GM12872 (cell line): ENCODE measurements at regions not wholly inside any gene's neighbourhood (a gene's known extent, or its start where the extent isn't known, plus 50 kb on each side); places are given as distances from the start of the nearest gene placed in this dataset.

Source experiments
- TF ChIP-seq, protein P1 (sequence below): IDR thresholded peaks from 3 replicates; pipeline ENCODE4 v1.5.1; 2011; ENCODE audit warnings: low read depth, mild to moderate bottlenecking, low read length, moderate library complexity; ENCODE audit not compliant: insufficient read depth

DNA sequence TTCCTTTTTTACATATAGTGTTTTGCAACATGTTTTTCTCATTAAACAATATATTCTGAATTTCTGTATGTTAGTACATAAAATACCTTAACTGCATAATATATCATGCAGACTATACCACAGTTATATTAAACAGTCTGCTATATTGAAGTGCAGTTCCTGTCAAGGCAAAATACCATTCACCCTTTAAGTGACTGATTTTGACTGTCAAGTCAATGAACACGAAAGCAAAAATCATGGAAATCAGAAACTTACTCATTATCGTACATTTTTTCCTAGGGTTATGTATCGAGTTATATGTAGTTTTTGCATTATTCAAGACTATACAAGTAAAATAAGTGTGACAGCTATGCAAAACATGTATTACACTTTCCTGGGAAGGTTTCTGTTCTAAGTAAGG, 361.6 kb upstream of the MAP2 start:
- TF ChIP-seq, protein P1, sequence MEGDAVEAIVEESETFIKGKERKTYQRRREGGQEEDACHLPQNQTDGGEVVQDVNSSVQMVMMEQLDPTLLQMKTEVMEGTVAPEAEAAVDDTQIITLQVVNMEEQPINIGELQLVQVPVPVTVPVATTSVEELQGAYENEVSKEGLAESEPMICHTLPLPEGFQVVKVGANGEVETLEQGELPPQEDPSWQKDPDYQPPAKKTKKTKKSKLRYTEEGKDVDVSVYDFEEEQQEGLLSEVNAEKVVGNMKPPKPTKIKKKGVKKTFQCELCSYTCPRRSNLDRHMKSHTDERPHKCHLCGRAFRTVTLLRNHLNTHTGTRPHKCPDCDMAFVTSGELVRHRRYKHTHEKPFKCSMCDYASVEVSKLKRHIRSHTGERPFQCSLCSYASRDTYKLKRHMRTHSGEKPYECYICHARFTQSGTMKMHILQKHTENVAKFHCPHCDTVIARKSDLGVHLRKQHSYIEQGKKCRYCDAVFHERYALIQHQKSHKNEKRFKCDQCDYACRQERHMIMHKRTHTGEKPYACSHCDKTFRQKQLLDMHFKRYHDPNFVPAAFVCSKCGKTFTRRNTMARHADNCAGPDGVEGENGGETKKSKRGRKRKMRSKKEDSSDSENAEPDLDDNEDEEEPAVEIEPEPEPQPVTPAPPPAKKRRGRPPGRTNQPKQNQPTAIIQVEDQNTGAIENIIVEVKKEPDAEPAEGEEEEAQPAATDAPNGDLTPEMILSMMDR: no peak

DNA sequence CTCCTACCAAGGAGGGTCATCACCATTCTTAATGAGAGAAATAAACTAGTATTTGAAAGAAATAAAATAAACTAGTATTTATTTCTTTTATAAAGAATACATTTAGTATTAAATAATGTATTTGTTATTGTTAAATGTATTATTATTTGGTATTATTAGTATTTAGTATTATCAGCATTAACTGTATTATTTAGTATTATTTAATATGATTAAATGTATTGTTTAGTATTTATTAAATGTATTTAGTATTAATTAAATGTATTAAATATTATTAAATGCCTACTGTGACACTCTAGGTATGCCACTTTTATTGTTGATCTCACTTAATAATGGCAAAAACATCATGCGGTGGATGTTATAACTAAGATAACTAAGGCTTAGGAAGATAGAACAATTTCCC, 353.6 kb upstream of the MAP2 start:
- TF ChIP-seq, protein P1: no peak

DNA sequence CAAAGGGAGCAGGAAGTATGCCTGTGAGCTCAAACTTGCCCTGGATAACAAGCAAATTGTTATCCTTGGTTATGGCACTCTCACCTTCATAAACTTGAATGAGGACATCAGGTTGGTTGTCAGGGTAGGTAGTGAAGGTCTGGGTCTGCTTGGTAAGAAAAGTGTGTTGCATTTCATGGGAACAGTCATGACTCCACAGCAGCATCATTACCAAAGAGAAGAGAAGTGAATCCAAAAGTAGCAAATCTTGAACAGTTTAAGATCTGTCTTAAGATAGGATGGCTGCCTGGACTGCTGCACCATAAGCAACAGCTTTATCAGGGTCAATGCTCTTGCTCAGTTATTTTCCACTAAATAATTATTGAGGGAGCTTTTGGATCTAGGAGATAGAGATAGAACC, 350.7 kb upstream of the MAP2 start:
- TF ChIP-seq, protein P1: no peak

DNA sequence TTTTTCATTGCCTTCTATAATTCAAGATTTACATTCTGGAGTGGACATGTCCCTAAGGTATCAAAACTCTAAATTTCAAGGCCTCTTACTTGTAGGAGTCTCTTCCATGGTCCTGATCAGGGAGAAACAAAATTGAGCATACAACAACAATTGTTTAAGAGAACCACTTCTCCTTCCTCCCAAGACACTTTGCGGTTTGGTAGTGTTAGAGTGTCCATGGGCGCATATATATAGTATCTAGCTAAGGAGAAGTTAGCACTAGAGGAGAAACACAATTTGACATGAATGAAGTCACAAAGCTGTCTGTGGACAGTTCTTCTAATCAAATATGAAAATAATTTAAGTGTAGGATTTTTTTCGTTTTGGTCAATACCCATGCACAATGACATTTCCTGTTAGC, 349.1 kb upstream of the MAP2 start:
- TF ChIP-seq, protein P1: no peak

DNA sequence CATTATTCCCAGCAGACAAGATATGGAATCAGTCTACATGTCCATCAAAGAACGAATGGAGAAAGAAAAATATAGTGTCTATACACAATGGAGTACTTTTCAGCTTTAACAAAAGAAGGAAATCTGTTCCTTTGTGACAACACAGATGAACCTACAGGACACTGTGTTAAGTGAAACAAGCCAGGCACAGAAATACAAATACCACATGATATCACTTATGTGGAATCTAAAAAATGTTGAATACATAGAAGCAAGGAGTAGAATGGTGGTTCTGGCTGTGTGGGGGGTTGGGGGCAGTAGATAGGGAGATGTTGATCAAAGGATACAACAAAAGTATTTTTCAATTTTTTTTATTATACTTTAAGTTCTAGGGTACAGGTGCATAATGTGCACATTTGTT, 347.7 kb upstream of the MAP2 start:
- TF ChIP-seq, protein P1: no peak

DNA sequence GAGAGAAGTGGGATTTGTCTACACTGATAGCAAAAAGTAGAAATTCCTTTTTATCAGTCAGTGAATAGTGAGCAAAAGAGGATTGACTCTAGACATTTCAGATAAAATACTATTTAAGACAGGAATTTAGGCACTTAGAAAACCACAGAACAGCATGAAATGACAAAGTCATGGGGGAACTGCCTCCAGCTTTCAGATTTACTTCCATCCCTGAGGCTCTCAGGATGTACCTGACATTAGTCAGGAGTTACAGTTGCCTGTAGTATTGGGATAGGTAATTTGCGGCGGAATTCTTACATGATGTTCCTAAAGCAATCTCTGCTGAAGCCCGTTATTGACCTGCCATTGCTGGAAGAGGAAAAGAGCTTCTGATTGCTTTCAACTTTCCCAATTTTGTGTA, 337.1 kb upstream of the MAP2 start:
- TF ChIP-seq, protein P1: no peak

DNA sequence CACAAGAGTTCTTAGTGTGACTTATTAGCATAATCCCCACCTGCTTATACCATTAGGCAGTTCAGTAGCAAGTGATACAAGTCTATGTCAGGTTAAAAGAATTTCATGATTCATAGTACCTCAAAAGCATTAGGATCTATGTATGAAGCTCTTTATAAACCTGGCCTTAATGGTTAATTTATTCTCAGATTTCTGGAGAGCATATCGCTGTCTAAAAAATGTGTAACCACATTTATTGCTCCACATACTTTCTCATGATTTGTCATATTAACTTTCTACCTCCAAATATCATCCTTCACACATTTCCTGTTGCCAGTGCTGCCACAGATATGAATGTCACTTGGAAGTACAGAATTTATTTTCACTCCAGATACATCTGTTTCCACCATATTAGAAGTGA, 332.8 kb upstream of the MAP2 start:
- TF ChIP-seq, protein P1: no peak

DNA sequence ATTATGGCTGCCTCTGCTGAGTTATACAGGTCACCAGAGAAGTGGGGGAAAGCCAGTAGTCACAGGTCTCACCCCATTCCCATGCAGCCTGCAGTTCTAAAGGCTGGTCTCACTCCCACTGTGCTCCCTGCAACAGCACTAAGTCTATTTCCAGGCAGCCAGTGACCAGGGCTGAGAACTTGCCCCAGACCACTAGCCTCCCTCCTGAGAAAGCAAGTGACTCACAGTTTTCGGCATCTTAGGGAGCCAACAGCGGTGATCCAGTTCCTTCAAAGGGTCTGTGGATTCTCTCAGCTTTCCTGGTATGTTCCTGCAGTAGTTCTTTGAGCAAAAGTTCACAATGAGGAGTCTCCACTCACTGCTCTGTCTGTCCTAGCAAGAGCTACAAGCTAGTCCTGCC, 329.6 kb upstream of the MAP2 start:
- TF ChIP-seq, protein P1: no peak
